AG20443 (cell line): ENCODE measurements at regions not wholly inside any gene's neighbourhood (a gene's known extent, or its start where the extent isn't known, plus 50 kb on each side); places are given as distances from the start of the nearest gene placed in this dataset.
"Not testable (repeated sequence)": the region's sequence is repeated elsewhere in the genome, so short reads cannot be mapped to it uniquely, and the experiment has no call there.

ENCODE experiments used
- DNase-seq: peaks from one replicate; pipeline ENCODE4 v3.0.0; 2012; ENCODE audit warnings: low spot score, mixed read lengths

GRCh38 chr20:47842004-47842403 is 56.7 kb upstream of the SULF2 start:
- DNase-seq: not testable (repeated sequence)

GRCh38 chr20:47836256-47836817 is 51.1 kb upstream of the SULF2 start:
- not testable (repeated sequence) for DNase-seq
